CD14-positive monocyte (primary cell): ENCODE measurements at regions not wholly inside any gene's neighbourhood (a gene's known extent, or its start where the extent isn't known, plus 50 kb on each side); places are given as distances from the start of the nearest gene placed in this dataset.

Experiments
- DNase-seq, 3 donors: peaks; one replicate each; pipeline ENCODE4 v3.0.0-alpha.2; 2011 to 2022
- H2AFZ ChIP-seq: 2 replicates; pipeline ENCODE4 v1.6.0; 2012; ENCODE audit warnings: mild to moderate bottlenecking, low read depth, low read length, inconsistent platforms; ENCODE audit not compliant: insufficient read depth, poor library complexity, severe bottlenecking
- H3K27ac ChIP-seq, 2 donors: 1 replicate in 1 of 2; 2 replicates in 1 of 2; pipeline ENCODE4 v1.5.1; 2012 to 2013; ENCODE audit warnings: low read length in 2 of 2, control low read depth in 1 of 2, inconsistent platforms in 1 of 2, low read depth in 1 of 2, mild to moderate bottlenecking in 1 of 2
- H3K27me3 ChIP-seq, 2 donors: one replicate each; pipeline versions ENCODE4 v1.6.0 to v1.6.1; 2011 to 2013; ENCODE audit warnings: low read length in 2 of 2; ENCODE audit not compliant: control insufficient read depth in 2 of 2, insufficient read depth in 2 of 2
- H3K36me3 ChIP-seq, 2 donors: replicated peaks in 1 of 2; 1 replicate in 1 of 2; 2 replicates in 1 of 2; pipeline versions ENCODE4 v1.5.1 to v1.6.1; 2012 to 2013; ENCODE audit warnings: low read length in 2 of 2, control low read depth in 1 of 2, inconsistent platforms in 1 of 2, mild to moderate bottlenecking in 1 of 2; ENCODE audit not compliant: insufficient read depth in 2 of 2, control insufficient read depth in 1 of 2
- H3K4me1 ChIP-seq, 2 donors: 1 replicate in 1 of 2; 2 replicates in 1 of 2; pipeline versions ENCODE4 v1.5.1 to v1.6.1; 2012 to 2013; ENCODE audit warnings: low read length in 2 of 2, control low read depth in 1 of 2, inconsistent platforms in 1 of 2, mild to moderate bottlenecking in 1 of 2, moderate library complexity in 1 of 2; ENCODE audit not compliant: insufficient read depth in 2 of 2, control insufficient read depth in 1 of 2
- H3K4me2 ChIP-seq: replicated peaks from 2 replicates; pipeline ENCODE3; 2012; ENCODE audit warnings: low read length, moderate library complexity, mild to moderate bottlenecking; ENCODE audit not compliant: poor library complexity, severe bottlenecking; ENCODE audit errors: extremely low read depth
- H3K4me3 ChIP-seq, 3 experiments: fragments of 200-600 bp in 1 of 3; sonication (generic) in 1 of 3; replicated peaks in 1 of 3; 1 replicate in 2 of 3; 2 replicates in 1 of 3; pipeline ENCODE4 v1.5.1; 2011 to 2013; ENCODE audit warnings: low read length in 3 of 3, mild to moderate bottlenecking in 3 of 3, control low read depth in 2 of 3, low read depth in 2 of 3, inconsistent platforms in 1 of 3, moderate library complexity in 1 of 3
- H3K79me2 ChIP-seq: 2 replicates; pipeline ENCODE4 v1.6.0; 2012; ENCODE audit warnings: mild to moderate bottlenecking, control low read depth, inconsistent platforms, low read length, moderate library complexity; ENCODE audit not compliant: insufficient read depth
- H3K9ac ChIP-seq: 2 replicates; pipeline ENCODE4 v1.6.0; 2017; ENCODE audit warnings: low read length, mild to moderate bottlenecking; ENCODE audit not compliant: insufficient read depth, poor library complexity, severe bottlenecking
- H3K9me3 ChIP-seq, 2 donors: replicated peaks in 1 of 2; 1 replicate in 1 of 2; 2 replicates in 1 of 2; pipeline versions ENCODE4 v1.5.1 to v1.6.1; 2012 to 2013; ENCODE audit warnings: low read length in 2 of 2, control low read depth in 1 of 2; ENCODE audit not compliant: control insufficient read depth in 1 of 2, insufficient read depth in 1 of 2
- H4K20me1 ChIP-seq: 2 replicates; pipeline ENCODE4 v1.6.0; 2012; ENCODE audit warnings: mild to moderate bottlenecking, low read length, control low read depth, moderate library complexity; ENCODE audit not compliant: insufficient read depth
- H3K27ac Mint-ChIP-seq, 7 donors: one replicate each; pipeline ENCODE4 v1.8.0; 2020; ENCODE audit warnings: mild to moderate bottlenecking in 7 of 7, mixed read lengths in 7 of 7, moderate library complexity in 6 of 7, inconsistent platforms in 2 of 7
- H3K27me3 Mint-ChIP-seq, 3 donors: one replicate each; pipeline ENCODE4 v1.8.0; 2021 to 2022; ENCODE audit warnings: low read depth in 3 of 3, mild to moderate bottlenecking in 3 of 3, mixed read lengths in 3 of 3, moderate library complexity in 3 of 3, inconsistent platforms in 1 of 3
- H3K36me3 Mint-ChIP-seq, 2 donors: one replicate each; pipeline ENCODE4 v1.8.0; 2020; ENCODE audit warnings: mixed read lengths in 2 of 2, inconsistent platforms in 1 of 2, mild to moderate bottlenecking in 1 of 2
- H3K4me1 Mint-ChIP-seq: one replicate; pipeline ENCODE4 v1.8.0; 2020; ENCODE audit warnings: mild to moderate bottlenecking, mixed read lengths
- H3K4me3 Mint-ChIP-seq, 2 donors: one replicate each; pipeline ENCODE4 v1.8.0; 2020; ENCODE audit warnings: mild to moderate bottlenecking in 2 of 2, mixed read lengths in 2 of 2, moderate library complexity in 1 of 2
- H3K9me3 Mint-ChIP-seq, 7 donors: one replicate each; pipeline ENCODE4 v1.8.0; 2020 to 2022; ENCODE audit warnings: mixed read lengths in 7 of 7, mild to moderate bottlenecking in 6 of 7, moderate library complexity in 6 of 7, inconsistent platforms in 2 of 7
- CTCF ChIP-seq: fragments of 200-600 bp; IDR thresholded peaks from one replicate; pipeline ENCODE4 v1.8.0; 2022; ENCODE audit warnings: antibody characterized with exemption, mild to moderate bottlenecking
- WGBS: methylation state at CpG from one replicate; pipeline ENCODE4 v1.1.5; 2013; ENCODE audit warnings: missing lambda C conversion rate; ENCODE audit not compliant: insufficient coverage; 5-methylcytosine and 5-hydroxymethylcytosine counted together
- intact Hi-C, 2 donors: fragments of 100-400 bp; cut with micrococcal nuclease; formaldehyde crosslinking; loops; one replicate each; pipeline versions ENCODE4 v1.15.0 to v1.15.1; 2023

- Mint-ChIP-seq H3K36me3 (no peaks in the 10 kb centered on the region), H3K4me1 (no peaks in the 10 kb centered on the region), H3K4me3 (no peak overlapping the region), H3K9me3 (peaks cover 0 to 3% (median 0%) of the 10 kb centered on the region in 7 donors), H3K27ac (no peak overlapping the region), H3K27me3 (peaks cover 2 to 8% (median 6%) of the 10 kb centered on the region in 3 donors)
- no peaks in the 10 kb centered on the region for H3K4me1 ChIP-seq
- no peaks in the 10 kb centered on the region for H3K79me2 ChIP-seq
- WGBS: 60% methylated on average over 2 of the region's 8 CpGs
- H3K36me3 ChIP-seq: no peaks in the 10 kb centered on the region
- H2AFZ ChIP-seq: no peak overlapping the region
- no peak overlapping the region for H3K27ac ChIP-seq
- no peak for DNase-seq
- H3K9ac ChIP-seq: no peak overlapping the region
- no peaks in the 10 kb centered on the region for H3K9me3 ChIP-seq
- intact Hi-C loops: no loop called here
- no peak overlapping the region for H3K4me3 ChIP-seq
- H4K20me1 ChIP-seq: no peaks in the 10 kb centered on the region
- H3K27me3 ChIP-seq: no peaks in the 10 kb centered on the region
- no peak overlapping the region for H3K4me2 ChIP-seq
- no peak for TF ChIP-seq CTCF
Observed at GRCh38 chr2:18503376-18504228, 56.9 kb downstream of the RDH14 start.

- H3K9me3 Mint-ChIP-seq: no peaks in the 10 kb centered on the region
- WGBS: no CpG with 5 or more reads among the region's 2 CpGs
Observed at GRCh38 chr2:18502142-18502541, 58.3 kb downstream of the RDH14 start.

More at GRCh38 chr2:18502142-18502541, 58.3 kb downstream of the RDH14 start:
- H3K36me3 Mint-ChIP-seq: no peaks in the 10 kb centered on the region
- no peak overlapping the region for H3K27ac Mint-ChIP-seq
- Histone ChIP-seq H2AFZ (no peak overlapping the region), H3K4me2 (no peak overlapping the region), H3K9me3 (no peaks in the 10 kb centered on the region), H4K20me1 (no peaks in the 10 kb centered on the region), H3K79me2 (no peaks in the 10 kb centered on the region), H3K9ac (no peak overlapping the region), H3K4me3 (no peak overlapping the region), H3K27me3 (no peaks in the 10 kb centered on the region), H3K36me3 (no peaks in the 10 kb centered on the region), H3K27ac (no peak overlapping the region), H3K4me1 (no peaks in the 10 kb centered on the region)
- intact Hi-C loops: no loop called here
- no peaks in the 10 kb centered on the region for H3K4me1 Mint-ChIP-seq
- peaks cover 2 to 4% (median 2%) of the 10 kb centered on the region in 3 donors for H3K27me3 Mint-ChIP-seq
- H3K4me3 Mint-ChIP-seq: no peak overlapping the region
- DNase-seq: no peak
- TF ChIP-seq CTCF: no peak
